Neural progenitor cell (in vitro differentiated cells): ENCODE measurements at regions not wholly inside any gene's neighbourhood (a gene's known extent, or its start where the extent isn't known, plus 50 kb on each side); places are given as distances from the start of the nearest gene placed in this dataset.

Experiments used
- CTCF ChIP-seq: fragments of 200-600 bp; sonication (generic); IDR thresholded peaks from 2 replicates; pipeline ENCODE4 v1.5.1; 2017; ENCODE audit warnings: antibody characterized with exemption, mild to moderate bottlenecking
- EZH2 ChIP-seq: fragments of 200-600 bp; sonication (generic); IDR thresholded peaks from 2 replicates; pipeline ENCODE4 v1.6.1; 2017; ENCODE audit warnings: antibody characterized with exemption, mild to moderate bottlenecking, moderate library complexity
- EZH2phosphoT487 ChIP-seq: fragments of 200-600 bp; sonication (generic); IDR thresholded peaks from 2 replicates; pipeline ENCODE4 v1.6.1; 2017; ENCODE audit warnings: antibody characterized with exemption

GRCh38 chr11:127195501-127196120 is 195.0 kb upstream of the KIRREL3 start:
- TF ChIP-seq EZH2: no peak
- TF ChIP-seq CTCF: no peak
- TF ChIP-seq EZH2phosphoT487: no peak
